Mucosa of stomach (tissue), 1 donor: ENCODE measurements at regions not wholly inside any gene's neighbourhood (a gene's known extent, or its start where the extent isn't known, plus 50 kb on each side); places are given as distances from the start of the nearest gene placed in this dataset.
"Not testable (repeated sequence)": the region's sequence is repeated elsewhere in the genome, so short reads cannot be mapped to it uniquely, and the experiment has no call there.

Experiments
- H3K27me3 ChIP-seq: one replicate; pipeline ENCODE4 v1.7.0; 2013; ENCODE audit warnings: mild to moderate bottlenecking, low read length; ENCODE audit not compliant: control insufficient read depth, insufficient read depth
- H3K36me3 ChIP-seq: one replicate; pipeline ENCODE4 v1.7.0; 2013; ENCODE audit warnings: low read length; ENCODE audit not compliant: control insufficient read depth, insufficient read depth
- H3K4me1 ChIP-seq: one replicate; pipeline ENCODE4 v1.7.0; 2013; ENCODE audit warnings: mild to moderate bottlenecking, low read length; ENCODE audit not compliant: control insufficient read depth, insufficient read depth
- H3K4me3 ChIP-seq: one replicate; pipeline ENCODE4 v1.7.0; 2013; ENCODE audit warnings: low read length
- H3K9ac ChIP-seq: one replicate; pipeline ENCODE4 v1.7.0; 2013; ENCODE audit warnings: mild to moderate bottlenecking, low read length, moderate library complexity
- H3K9me3 ChIP-seq: one replicate; pipeline ENCODE4 v1.7.0; 2013; ENCODE audit warnings: mild to moderate bottlenecking, low read length, moderate library complexity; ENCODE audit not compliant: control insufficient read depth
- donor health status: Pancreatic carcinoma.

DNA sequence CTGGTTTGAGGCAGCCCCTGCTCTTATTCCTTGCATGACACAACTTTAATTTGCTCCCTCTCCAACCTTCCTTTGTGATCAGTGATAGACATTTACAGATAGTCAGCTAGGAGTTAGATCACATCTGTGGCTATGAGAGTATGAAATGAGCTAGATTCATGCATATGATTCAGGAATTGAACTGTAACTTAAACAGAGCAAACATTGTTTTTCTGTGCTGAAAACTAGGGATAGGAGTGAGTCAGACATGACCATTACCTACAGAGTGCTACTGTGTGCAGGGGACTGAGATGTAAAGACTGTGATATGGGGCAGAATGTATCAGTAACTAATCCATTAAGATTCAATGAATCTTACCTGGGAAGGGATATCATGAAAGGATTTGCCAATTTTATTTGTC, 279.4 kb upstream of the SPTLC3 start:
- H3K27me3 ChIP-seq = no peaks in the 10 kb centered on the region
- no peaks in the 10 kb centered on the region for H3K36me3 ChIP-seq

DNA sequence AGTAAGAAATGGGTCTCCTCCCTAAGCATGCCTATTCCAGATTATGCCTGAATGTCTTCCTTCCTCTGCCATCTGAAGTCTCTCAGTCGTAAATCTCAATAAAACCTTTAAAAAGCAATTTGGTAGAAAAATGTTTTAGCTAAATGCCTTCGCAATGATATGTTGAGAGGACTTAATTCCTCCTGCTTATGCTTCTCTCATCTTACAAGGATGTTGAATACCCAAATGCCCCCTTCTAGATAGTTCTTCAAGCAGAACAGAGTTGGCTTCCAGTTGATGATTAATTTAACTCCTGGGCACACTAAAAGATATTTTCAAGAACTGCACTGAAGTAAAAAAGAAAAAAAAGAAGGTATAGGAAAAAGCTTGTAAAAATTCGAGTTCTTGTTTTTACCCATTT, 275.0 kb upstream of the SPTLC3 start:
- H3K27me3 ChIP-seq = no peaks in the 10 kb centered on the region
- H3K9ac ChIP-seq = no peak overlapping the region
- H3K36me3 ChIP-seq = no peaks in the 10 kb centered on the region
- H3K9me3 ChIP-seq = no peaks in the 10 kb centered on the region
- no peak overlapping the region for H3K4me3 ChIP-seq
- H3K4me1 ChIP-seq = no peaks in the 10 kb centered on the region

More for the DNA sequence above, 279.4 kb upstream of the SPTLC3 start:
- Histone ChIP-seq H3K9me3 (no peaks in the 10 kb centered on the region), H3K4me3 (no peak overlapping the region), H3K4me1 (no peaks in the 10 kb centered on the region), H3K9ac (no peak overlapping the region)

DNA sequence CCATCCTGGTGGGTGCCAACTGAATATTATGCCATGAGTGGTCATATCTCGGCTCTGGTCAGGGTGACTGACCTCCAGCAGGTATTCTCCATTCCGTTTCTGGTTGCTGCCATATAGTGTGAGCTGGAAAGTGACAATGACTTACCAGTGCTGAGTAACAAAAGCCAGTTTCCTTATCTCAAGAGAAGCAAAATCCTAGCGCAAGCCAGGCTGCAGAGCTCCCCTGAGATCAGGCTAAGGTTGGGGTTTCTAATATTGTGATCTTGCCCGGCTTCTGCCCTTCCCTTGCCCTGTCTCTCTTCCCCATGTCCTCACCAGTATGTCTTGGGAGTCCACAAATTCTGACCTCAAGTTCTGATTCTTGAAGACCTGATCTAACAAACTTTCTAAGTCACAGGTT, 271.3 kb upstream of the SPTLC3 start:
- Histone ChIP-seq H3K4me3 (no peak overlapping the region), H3K36me3 (no peaks in the 10 kb centered on the region), H3K9ac (no peak overlapping the region), H3K27me3 (no peaks in the 10 kb centered on the region), H3K9me3 (no peaks in the 10 kb centered on the region), H3K4me1 (no peaks in the 10 kb centered on the region)

DNA sequence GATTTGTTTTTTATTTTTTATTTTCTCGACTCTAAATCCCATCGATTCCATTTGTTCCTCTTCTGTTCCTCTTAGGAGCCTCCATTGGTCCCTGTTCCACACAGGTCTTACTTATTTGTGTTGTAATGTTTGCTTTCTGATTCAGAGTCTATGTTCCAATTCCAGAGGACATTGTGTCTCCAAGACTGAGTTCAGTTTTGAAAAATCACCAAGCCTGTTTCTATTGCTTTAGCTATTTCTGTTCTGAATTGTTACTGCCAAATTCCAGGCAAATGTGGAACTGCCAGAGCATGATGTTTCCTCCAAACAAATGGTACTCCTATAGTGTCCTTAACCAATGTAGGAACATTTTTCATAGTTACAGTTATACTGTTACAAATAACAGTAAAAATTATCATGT, 270.9 kb upstream of the SPTLC3 start:
- H3K9me3 ChIP-seq = no peaks in the 10 kb centered on the region
- no peak overlapping the region for H3K4me3 ChIP-seq
- H3K36me3 ChIP-seq = no peaks in the 10 kb centered on the region
- no peaks in the 10 kb centered on the region for H3K27me3 ChIP-seq
- no peaks in the 10 kb centered on the region for H3K4me1 ChIP-seq
- H3K9ac ChIP-seq = no peak overlapping the region

DNA sequence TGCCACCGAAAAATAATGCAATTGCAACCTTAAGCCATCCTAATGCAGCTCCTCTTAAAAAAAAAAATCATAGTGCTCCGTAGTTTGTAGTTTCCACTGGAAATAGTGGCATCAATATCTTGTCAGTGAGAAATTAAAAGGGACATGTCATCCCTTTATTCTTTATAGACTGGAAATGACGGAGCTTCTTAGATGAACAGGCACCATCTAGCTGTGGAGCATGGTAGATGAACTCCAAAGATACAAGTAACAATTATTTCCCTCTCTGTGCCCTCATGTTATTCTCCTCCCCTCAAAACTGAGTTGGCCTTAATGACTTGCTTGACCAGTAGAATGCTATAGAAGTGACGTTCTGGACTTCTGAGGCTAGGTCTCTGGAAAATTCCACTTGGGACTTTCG, 268.1 kb upstream of the SPTLC3 start:
- no peaks in the 10 kb centered on the region for H3K36me3 ChIP-seq
- no peaks in the 10 kb centered on the region for H3K9me3 ChIP-seq
- no peak overlapping the region for H3K9ac ChIP-seq
- no peak overlapping the region for H3K4me3 ChIP-seq
- no peaks in the 10 kb centered on the region for H3K27me3 ChIP-seq
- H3K4me1 ChIP-seq = no peaks in the 10 kb centered on the region

DNA sequence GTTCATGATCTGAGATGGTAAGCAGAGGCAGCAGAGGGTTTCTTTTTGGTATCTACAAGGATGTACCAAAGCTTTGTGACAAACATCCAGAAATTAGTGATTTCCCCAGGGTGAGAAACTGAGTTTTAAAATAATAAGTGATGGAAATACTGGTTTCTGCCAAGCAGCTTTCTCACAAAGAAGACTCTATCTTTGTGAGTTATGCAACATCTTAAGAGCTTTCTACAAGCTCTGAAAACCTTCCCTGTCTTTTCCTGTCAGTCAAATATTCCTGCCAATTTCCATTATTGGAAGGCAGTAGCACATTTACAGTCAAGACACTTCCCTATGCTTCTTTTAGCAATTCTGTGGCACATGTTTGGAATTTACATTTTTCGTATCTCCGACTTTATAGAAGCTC, 264.7 kb upstream of the SPTLC3 start:
- H3K4me3 ChIP-seq = no peak overlapping the region
- H3K27me3 ChIP-seq = no peaks in the 10 kb centered on the region
- no peak overlapping the region for H3K9ac ChIP-seq
- H3K36me3 ChIP-seq = no peaks in the 10 kb centered on the region
- H3K9me3 ChIP-seq = no peaks in the 10 kb centered on the region
- H3K4me1 ChIP-seq = no peaks in the 10 kb centered on the region

DNA sequence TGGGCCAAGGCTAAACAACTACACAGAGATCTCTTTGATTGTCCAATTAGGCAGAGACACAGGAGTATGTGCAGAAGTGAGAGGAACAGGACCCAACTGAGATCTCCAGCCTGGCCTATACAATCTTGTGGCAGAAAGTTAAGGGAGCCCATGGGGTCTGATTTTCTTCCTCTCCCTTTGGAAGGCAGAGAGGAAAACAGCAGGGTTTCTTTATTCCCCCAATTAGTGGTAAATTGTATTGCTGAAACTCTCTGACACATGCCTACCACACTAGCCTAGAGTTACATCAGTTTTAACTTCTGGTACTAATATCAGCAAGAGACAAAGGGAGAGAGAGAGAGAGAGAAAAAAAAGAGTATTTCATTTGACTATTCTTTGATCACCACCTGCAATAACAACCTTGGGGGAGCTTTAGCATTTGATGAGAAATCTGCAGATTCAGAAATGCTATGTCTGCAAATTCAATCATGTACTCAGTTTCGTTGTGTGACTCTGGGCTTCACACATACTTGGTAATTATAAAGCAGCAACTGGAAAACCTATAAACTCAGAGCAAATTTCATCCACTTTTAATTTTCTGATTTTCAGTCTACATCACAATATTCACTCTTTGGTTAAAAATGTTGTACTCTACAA, 260.3 kb upstream of the SPTLC3 start:
- no peak overlapping the region for H3K4me3 ChIP-seq
- no peaks in the 10 kb centered on the region for H3K9me3 ChIP-seq
- H3K9ac ChIP-seq = no peak overlapping the region

DNA sequence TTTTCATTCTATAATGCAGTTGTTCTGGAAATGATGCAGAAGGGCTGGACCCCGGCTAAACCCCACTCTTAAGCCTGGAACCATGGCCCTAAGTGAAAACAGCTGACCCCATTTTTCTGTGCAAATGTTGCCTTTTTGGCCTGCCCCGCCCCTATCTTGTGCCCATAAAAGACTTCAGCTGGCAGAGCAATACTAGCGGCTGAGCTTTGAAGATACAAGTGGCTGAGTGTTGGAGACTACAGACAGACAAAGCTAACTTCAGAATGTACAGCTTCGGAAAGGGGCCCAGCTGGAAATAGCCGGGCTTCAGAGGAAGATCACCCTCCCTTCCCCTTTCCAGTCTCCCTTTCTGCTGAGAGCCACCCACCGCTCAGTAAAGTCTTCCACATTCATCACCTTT, 258.6 kb upstream of the SPTLC3 start:
- H3K9ac ChIP-seq = no peak overlapping the region
- H3K9me3 ChIP-seq = no peaks in the 10 kb centered on the region
- no peak overlapping the region for H3K4me3 ChIP-seq
- H3K4me1 ChIP-seq = no peaks in the 10 kb centered on the region
- no peaks in the 10 kb centered on the region for H3K27me3 ChIP-seq
- no peaks in the 10 kb centered on the region for H3K36me3 ChIP-seq

More for the DNA sequence above, 260.3 kb upstream of the SPTLC3 start:
- Histone ChIP-seq H3K4me1 (no peaks in the 10 kb centered on the region), H3K36me3 (no peaks in the 10 kb centered on the region), H3K27me3 (no peaks in the 10 kb centered on the region)

DNA sequence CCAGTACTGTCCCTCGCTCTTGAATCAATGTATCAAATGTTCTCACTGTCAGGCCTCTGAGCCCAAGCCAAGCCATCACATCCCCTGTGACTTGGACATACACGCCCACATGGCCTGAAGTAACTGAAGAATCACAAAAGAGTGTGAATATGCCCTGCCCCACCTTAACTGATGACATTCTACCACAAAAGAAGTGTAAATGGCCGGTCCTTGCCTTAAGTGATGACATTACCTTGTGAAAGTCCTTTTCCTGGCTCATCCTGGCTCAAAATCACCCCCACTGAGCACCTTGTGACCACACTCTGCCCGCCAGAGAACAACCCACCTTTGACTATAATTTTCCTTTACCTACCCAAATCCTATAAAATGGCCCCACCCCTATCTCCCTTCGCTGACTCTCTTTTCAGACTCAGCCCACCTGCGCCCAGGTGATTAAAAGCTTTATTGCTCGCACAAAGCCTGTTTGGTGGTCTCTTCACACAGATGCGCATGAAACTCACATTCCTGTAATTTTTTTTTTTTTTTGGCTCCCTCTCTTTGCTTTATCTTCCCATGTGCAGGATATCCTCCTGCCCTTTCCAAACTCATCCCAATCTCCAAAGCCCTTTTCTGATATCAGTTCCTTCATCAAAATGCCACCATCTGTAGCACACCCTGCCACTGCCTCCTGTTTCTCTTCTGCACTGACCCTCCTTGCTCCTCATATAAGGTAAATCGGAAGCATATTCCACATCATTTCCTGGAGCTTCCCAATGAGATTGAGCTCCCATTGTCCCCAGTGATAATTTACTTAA, 255.7 kb upstream of the SPTLC3 start:
- not testable (repeated sequence) for H3K27me3 ChIP-seq, H3K4me1 ChIP-seq, H3K9ac ChIP-seq, H3K36me3 ChIP-seq, H3K4me3 ChIP-seq, H3K9me3 ChIP-seq

DNA sequence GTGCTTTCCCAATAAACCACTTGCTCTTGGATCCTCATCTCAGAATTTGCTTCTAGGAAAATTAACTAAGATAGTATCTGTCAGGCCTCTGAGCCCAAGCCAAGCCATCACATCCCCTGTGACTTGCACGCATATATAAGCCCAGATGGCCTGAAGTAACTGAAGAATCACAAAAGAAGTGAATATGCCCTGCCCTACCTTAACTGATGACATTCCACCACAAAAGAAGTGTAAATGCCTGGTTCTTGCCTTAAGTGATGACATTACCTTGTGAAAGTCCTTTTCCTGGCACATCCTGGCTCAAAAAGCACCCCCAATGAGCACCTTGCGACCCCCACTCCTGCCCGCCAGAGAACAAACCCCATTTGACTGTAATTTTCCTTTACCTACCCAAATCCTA, 255.0 kb upstream of the SPTLC3 start:
- H3K4me1 ChIP-seq, H3K9ac ChIP-seq, H3K9me3 ChIP-seq, H3K27me3 ChIP-seq, H3K4me3 ChIP-seq, H3K36me3 ChIP-seq: not testable (repeated sequence)

DNA sequence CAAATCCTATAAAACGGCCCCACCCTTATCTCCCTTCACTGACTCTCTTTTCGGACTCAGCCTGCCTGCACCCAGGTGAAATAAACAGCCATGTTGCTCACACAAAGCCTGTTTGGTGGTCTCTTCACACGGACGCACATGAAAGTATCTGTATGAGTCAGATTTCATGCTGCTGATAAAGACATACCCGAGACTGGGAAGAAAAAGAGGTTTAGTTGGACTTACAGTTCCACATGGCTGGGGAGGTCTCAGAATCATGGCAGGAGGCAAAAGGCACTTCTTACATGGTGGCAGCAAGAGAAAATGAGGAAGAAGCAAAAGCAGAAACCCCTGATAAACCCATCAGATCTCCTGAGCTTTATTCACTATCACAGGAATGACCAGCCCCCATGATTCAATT, 249.3 kb upstream of the SPTLC3 start:
- not testable (repeated sequence) for H3K27me3 ChIP-seq, H3K9me3 ChIP-seq, H3K9ac ChIP-seq, H3K4me3 ChIP-seq, H3K4me1 ChIP-seq, H3K36me3 ChIP-seq

DNA sequence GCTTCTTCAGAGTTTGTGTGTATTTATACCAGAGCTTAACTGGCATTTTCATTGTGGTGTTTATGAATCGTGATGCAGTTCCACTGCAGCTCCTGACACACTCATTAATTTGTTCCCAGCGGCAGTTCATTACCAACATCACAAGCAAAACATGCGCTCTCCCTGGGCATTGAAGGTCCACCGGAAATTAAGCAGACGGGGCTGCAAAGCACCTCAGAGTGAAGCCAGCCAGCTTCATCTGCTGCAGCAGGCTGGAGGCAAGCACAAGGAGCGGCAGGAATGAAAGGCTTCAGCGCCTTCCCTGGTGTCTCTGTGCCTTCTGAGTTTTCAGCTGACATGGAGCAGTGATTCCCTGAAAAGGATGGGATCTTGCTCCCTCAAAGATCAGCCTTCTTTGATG, 246.0 kb upstream of the SPTLC3 start:
- Histone ChIP-seq H3K9me3 (no peaks in the 10 kb centered on the region), H3K4me1 (no peaks in the 10 kb centered on the region), H3K4me3 (no peak overlapping the region), H3K9ac (no peak overlapping the region), H3K27me3 (no peaks in the 10 kb centered on the region), H3K36me3 (no peaks in the 10 kb centered on the region)
